Heart left ventricle (tissue), 13 donors: ENCODE measurements at regions not wholly inside any gene's neighbourhood (a gene's known extent, or its start where the extent isn't known, plus 50 kb on each side); places are given as distances from the start of the nearest gene placed in this dataset.

Experiments
- POLR2A ChIP-seq, 2 donors: fragments of 450-650 bp; IDR thresholded peaks; one replicate each; pipeline ENCODE4 v1.6.1; 2017; ENCODE audit warnings: antibody characterized with exemption in 2 of 2, mild to moderate bottlenecking in 2 of 2, moderate library complexity in 2 of 2
- TF ChIP-seq, protein P1 (sequence below), 12 donors: fragments of 200-600 bp; sonication (generic) in 4 of 12; IDR thresholded peaks; one replicate each; pipeline versions ENCODE4 v1.5.0 to v1.8.0; 2018 to 2022; ENCODE audit warnings: antibody characterized with exemption in 12 of 12, mild to moderate bottlenecking in 5 of 12
- donor health status: ischemic (EF 13 %, LVEDD 7.1; RV severe dilation, severe dysfunction).
- donor health status: DM: no; HTN: yes; CAD: no.
- donor health status: DM: no; HTN: no; CAD: no.
- donor health status: ischemic (EF 25% LVEDD 6.9; RV normal size, moderate dysfunction).
- donor health status: ischemic (EF 25% LVEDD 5.7; RV mildly dilated, moderate dysfunction).
- donor health status: ischemic (EF 35%, LVEDD 5.7; RV mildly dilated, moderate dysfunction).
- donor health status: nonischemic (EF 11% LVEDD 7.7; RV severe dilation, severe dysfunction).
- donor health status: DM: yes; HTN: yes; CAD: no.
- donor health status: PGD.
- donor health status: ischemic (EF 29% LVEDD 5.4; RV normal size, mild dysfunction).
- donor health status: nonischemic (EF 23%, LVEDD 6.1; RV moderate dilation, normal function).

DNA sequence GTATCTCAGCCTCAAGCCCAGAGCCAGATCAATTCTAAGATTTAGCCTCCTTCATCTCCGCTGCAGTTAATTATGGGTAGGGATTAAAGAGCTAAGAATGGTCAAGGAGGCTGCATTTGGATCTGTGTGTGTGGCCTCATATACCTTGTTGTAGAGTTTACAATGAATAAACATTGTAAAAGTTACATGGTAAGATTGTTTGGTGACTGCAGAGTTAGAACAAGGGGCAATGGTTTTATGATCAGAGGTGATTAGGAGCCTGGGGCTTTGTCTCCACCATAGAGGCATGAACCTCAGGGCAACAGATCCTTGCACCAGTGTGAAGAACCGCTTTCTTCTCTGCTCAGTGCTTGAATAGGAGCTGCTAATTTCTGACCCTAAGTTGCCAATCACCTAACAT, 77.0 kb upstream of the MARK1 start:
- TF ChIP-seq, protein P1, sequence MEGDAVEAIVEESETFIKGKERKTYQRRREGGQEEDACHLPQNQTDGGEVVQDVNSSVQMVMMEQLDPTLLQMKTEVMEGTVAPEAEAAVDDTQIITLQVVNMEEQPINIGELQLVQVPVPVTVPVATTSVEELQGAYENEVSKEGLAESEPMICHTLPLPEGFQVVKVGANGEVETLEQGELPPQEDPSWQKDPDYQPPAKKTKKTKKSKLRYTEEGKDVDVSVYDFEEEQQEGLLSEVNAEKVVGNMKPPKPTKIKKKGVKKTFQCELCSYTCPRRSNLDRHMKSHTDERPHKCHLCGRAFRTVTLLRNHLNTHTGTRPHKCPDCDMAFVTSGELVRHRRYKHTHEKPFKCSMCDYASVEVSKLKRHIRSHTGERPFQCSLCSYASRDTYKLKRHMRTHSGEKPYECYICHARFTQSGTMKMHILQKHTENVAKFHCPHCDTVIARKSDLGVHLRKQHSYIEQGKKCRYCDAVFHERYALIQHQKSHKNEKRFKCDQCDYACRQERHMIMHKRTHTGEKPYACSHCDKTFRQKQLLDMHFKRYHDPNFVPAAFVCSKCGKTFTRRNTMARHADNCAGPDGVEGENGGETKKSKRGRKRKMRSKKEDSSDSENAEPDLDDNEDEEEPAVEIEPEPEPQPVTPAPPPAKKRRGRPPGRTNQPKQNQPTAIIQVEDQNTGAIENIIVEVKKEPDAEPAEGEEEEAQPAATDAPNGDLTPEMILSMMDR (IDR thresholded peaks at IDR 0.05): no peak
- TF ChIP-seq POLR2A (IDR thresholded peaks at IDR 0.05): no peak
